ENCODE measurements at regions not wholly inside any gene's neighbourhood (a gene's known extent, or its start where the extent isn't known, plus 50 kb on each side); places are given as distances from the start of the nearest gene placed in this dataset.
"Not testable (repeated sequence)": the region's sequence is repeated elsewhere in the genome, so short reads cannot be mapped to it uniquely, and the experiment has no call there.

DNA sequence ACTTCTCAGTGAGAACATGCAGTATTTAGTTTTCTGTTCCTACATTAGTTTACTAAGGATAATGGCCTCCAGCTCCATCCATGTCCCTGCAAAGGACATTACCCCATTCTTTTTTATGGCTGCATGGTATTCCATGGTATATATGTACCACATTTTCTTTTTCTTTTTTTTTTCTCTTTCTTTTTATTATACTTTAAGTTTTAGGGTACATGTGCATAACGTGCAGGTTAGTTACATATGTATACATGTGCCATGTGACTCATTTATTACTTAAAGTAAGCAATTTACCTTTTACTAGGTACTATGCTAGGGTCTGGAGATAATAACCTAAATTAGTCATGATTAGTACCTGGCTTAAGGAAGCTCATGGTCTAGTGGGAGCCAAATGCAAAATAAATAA, 190.5 kb upstream of the FBXO11 start:
- TF ChIP-seq EZH2 (IDR thresholded peaks at IDR 0.05); POLR2AphosphoS5 (IDR thresholded peaks at IDR 0.05; ENCODE audit: borderline replicate concordance, low read depth, low read length): not testable (repeated sequence)

Data from SK-N-MC (cell line).